GM10266 (cell line): ENCODE measurements at regions not wholly inside any gene's neighbourhood (a gene's known extent, or its start where the extent isn't known, plus 50 kb on each side); places are given as distances from the start of the nearest gene placed in this dataset.

Experiments
- DNase-seq: peaks from one replicate; pipeline ENCODE4 v3.0.0; 2012; ENCODE audit errors: extremely low spot score
- TF ChIP-seq, protein P1 (sequence below): IDR thresholded peaks from 2 replicates; pipeline ENCODE4 v1.5.1; 2012; ENCODE audit warnings: mild to moderate bottlenecking, low read depth; ENCODE audit not compliant: control insufficient read depth, insufficient read depth; ENCODE audit errors: missing control alignments

DNA sequence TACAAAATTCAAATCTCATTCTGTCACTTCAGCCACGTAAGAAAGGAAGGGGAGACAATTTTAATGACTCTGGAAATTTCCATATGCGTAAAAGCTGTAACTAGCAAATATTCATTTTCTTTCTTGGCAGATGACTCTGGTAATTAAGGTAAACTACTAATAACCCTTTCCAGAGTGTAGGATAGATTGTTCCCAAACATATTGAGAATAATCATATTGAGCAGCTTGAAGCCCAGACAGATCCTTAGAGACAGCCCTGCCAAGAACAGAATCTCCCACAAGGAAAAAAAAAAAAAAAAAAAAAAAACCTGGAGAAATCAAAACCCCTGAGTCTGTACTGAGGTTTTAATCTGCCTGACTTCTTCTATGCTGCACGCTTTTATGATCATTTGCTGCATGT, 163.6 kb upstream of the TMPO start:
- no peak for DNase-seq
- TF ChIP-seq, protein P1, sequence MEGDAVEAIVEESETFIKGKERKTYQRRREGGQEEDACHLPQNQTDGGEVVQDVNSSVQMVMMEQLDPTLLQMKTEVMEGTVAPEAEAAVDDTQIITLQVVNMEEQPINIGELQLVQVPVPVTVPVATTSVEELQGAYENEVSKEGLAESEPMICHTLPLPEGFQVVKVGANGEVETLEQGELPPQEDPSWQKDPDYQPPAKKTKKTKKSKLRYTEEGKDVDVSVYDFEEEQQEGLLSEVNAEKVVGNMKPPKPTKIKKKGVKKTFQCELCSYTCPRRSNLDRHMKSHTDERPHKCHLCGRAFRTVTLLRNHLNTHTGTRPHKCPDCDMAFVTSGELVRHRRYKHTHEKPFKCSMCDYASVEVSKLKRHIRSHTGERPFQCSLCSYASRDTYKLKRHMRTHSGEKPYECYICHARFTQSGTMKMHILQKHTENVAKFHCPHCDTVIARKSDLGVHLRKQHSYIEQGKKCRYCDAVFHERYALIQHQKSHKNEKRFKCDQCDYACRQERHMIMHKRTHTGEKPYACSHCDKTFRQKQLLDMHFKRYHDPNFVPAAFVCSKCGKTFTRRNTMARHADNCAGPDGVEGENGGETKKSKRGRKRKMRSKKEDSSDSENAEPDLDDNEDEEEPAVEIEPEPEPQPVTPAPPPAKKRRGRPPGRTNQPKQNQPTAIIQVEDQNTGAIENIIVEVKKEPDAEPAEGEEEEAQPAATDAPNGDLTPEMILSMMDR = no peak

DNA sequence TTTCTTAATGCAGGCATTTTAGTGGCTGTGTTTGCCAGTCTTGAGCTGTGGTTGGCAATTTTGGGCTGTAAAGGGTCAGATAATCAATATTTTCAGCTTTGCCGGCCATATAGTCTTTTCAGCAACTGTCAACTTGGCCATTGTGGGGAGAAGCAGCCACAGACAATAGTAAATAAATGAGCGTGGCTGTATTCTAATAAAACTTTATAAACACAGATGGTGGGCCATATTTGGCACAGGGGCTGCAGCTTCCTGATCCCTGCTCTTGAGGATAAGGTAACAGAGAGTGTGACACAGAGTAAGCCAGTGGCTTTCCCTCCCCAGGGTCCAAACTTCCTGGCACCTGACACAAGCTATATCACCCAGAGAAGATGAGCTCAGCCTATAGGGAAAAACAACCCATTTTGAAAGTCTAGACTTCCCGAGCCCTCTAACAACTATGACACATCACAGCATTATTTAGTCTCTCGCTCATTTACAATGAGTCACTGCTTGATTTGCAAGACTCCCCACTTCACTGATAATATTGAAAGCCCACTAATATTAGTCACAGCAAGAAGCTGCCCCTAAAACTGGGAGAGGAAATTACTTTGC, 163.1 kb upstream of the TMPO start:
- TF ChIP-seq, protein P1 = no peak
- DNase-seq = no peak

DNA sequence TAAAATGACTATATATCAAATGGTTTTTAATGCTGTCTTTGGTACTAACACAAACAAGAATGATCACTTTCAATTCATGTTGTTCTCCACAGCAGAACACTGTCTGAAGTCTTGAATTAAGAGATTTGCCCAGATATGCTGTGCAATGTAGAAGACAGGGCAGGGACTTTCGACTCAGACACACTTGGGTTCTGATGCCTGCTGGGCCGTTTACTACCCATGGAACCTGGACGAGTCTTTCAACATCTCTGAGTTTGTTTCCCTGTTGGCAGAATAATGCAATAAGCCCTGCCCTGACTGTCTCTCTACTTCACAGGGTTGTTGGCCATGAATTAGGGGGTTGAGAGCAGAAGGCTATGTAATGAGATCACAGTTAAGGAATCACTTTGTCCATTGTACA, 162.6 kb upstream of the TMPO start:
- DNase-seq = no peak
- TF ChIP-seq, protein P1 = no peak

DNA sequence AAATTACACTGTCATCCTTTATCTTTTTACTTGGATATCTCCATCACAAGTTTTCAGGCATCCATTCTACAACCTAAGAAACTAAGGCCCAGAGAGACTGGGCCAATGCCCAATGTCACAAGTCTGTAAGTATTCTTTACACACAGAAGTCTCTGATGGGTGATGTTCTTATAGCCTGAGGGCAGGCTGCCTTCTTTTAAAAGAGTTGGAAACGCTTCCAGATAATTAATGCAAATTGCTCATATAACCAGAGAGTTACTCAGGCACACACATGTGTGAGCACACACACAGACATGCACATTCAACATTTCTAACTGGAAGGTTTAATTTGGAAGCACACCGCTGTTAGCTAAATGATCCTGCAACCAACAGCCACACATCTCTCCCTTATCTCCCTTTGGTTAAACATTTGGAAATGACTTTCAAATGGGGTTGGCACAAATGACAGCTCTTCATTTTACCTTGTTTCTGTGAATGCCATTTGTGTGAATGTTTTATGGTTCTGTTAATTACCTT, 160.8 kb upstream of the TMPO start:
- no peak for DNase-seq
- TF ChIP-seq, protein P1 = no peak

DNA sequence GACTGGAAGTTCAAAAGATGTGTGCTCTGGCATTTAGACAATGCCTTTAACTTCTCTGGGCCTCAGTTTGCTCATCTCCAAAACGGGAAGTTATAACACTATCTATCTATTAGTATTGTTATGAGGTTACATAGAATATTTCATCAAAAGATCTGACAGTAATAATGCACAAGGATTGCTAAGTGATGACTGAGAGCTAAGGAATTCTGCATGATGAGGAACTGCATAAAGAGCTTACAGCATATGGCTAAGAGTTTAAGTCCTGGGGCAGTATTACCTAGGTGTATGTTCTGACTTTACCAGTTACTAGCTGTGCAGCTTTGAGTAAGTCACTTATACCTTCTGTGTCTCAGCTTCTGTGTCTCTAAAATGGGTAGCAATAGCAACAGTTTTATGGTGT, 160.1 kb upstream of the TMPO start:
- TF ChIP-seq, protein P1 = no peak
- no peak for DNase-seq

DNA sequence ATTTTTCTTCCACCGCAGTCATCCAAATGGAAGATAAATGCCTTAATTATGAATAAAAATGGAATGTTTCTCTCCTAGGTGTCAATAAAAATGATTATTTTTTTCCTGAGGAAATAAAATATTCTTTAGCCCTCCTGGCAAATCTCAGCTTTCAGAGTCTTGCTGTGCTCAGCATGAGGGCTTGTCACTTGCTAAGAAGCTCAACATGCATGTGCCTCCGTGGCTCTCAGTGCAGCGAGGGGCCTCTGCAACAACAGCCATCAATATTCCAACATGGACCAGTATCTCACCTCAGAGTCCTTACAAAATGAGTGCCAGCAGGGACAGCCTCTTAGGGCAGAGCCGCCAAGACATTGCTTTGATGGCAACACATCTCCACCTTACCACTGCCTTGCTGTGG, 159.5 kb upstream of the TMPO start:
- TF ChIP-seq, protein P1 = no peak
- no peak for DNase-seq

DNA sequence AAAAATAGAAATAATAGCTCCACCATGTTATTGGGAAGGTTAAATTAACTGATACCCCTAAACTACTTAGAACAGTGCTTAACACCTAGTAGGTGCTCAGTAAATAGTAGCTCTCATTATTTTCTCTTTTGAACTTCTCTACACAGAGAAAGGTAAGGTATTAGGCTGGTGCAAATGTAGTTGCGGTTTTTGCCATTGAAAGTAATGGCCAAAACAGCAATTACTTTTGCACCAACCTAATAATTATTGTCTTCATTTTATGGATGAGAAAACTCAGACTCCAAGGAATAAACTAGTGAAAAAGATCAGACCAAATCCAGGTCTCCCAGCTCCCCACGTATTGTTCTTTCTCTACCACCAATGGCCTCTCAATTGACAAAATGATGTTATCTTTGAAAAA, 157.2 kb upstream of the TMPO start:
- no peak for DNase-seq
- TF ChIP-seq, protein P1 = no peak
